Body of pancreas (tissue), 4 donors: ENCODE measurements at regions not wholly inside any gene's neighbourhood (a gene's known extent, or its start where the extent isn't known, plus 50 kb on each side); places are given as distances from the start of the nearest gene placed in this dataset.
A peak's percentile ranks its signal among the peaks of the same experiment; 100 is the strongest.

Source experiments
- ATAC-seq: fragments of 150-250 bp; one replicate; pipeline ENCODE4 v1.9.1; 2016
- DNase-seq, 4 donors: peaks; one replicate each; pipeline ENCODE4 v3.0.0-alpha.2; 2019
- H3K27ac ChIP-seq, 4 donors: fragments of 200-600 bp; sonication (generic); 1 replicate in 3 of 4; 2 replicates in 1 of 4; pipeline versions ENCODE4 v1.5.1 to v1.6.1; 2016 to 2019; ENCODE audit warnings: mild to moderate bottlenecking in 1 of 4, mixed read lengths in 1 of 4, moderate library complexity in 1 of 4
- H3K27me3 ChIP-seq, 2 donors: fragments of 200-600 bp; sonication (generic); one replicate each; pipeline ENCODE4 v1.6.0; 2016; ENCODE audit warnings: mild to moderate bottlenecking in 1 of 2
- H3K36me3 ChIP-seq, 2 donors: fragments of 200-600 bp; sonication (generic); replicated peaks in 1 of 2; 2 replicates each; pipeline ENCODE4 v1.5.1; 2016; ENCODE audit warnings: low read depth in 2 of 2; ENCODE audit not compliant: insufficient read depth in 1 of 2
- H3K4me1 ChIP-seq: fragments of 200-600 bp; sonication (generic); one replicate; pipeline ENCODE4 v1.6.0; 2016
- H3K4me3 ChIP-seq, 2 donors: fragments of 200-600 bp; sonication (generic); 1 replicate in 1 of 2; 2 replicates in 1 of 2; pipeline ENCODE4 v1.5.1; 2016 to 2019
- H3K9me3 ChIP-seq, 3 donors: fragments of 200-600 bp; sonication (generic); 1 replicate in 2 of 3; 2 replicates in 1 of 3; pipeline ENCODE4 v1.5.1; 2016
- CTCF ChIP-seq, 7 experiments: fragments of 450-650 bp in 4 of 7; fragments of 200-600 bp in 3 of 7; sonication (generic) in 3 of 7; IDR thresholded peaks; one replicate each; pipeline ENCODE4 v1.5.1; 2016 to 2019; ENCODE audit warnings: antibody characterized with exemption in 7 of 7
- POLR2A ChIP-seq, 3 donors: fragments of 450-650 bp; IDR thresholded peaks; one replicate each; pipeline ENCODE4 v1.6.1; 2016; ENCODE audit warnings: antibody characterized with exemption in 3 of 3, mild to moderate bottlenecking in 2 of 3
- WGBS, 2 donors: methylation state at CpG; one replicate each; pipeline ENCODE4 v1.1.5; 2017; 5-methylcytosine and 5-hydroxymethylcytosine counted together
- intact Hi-C: fragments of 100-400 bp; cut with DNase I; formaldehyde crosslinking; loops from one replicate; pipeline ENCODE4 v1.15.1; 2023

GRCh38 chr13:97855570-97856303, 97.7 kb upstream of the IPO5 start:
- intact Hi-C loops: loop anchor here (10.0 kb wide), 2 partner anchors 579 to 819 kb away; no protein-coding TSS in a partner anchor
- TF ChIP-seq POLR2A (IDR thresholded peaks at IDR 0.05) (no peak), CTCF (IDR thresholded peaks at IDR 0.05) (peak; percentile 32 to 88 (median 83))
- H3K4me3 ChIP-seq: no peak overlapping the region
- no peaks in the 10 kb centered on the region for H3K27me3 ChIP-seq
- 20 to 22% methylated on average over 13 of the region's 13 CpGs for WGBS, 2 donors
- ATAC-seq: peak; percentile 87
- no peaks in the 10 kb centered on the region for H3K4me1 ChIP-seq
- no peak overlapping the region for H3K27ac ChIP-seq
- DNase-seq: peak; percentile 38 to 66 (median 50)
- no peaks in the 10 kb centered on the region for H3K36me3 ChIP-seq
- no peaks in the 10 kb centered on the region for H3K9me3 ChIP-seq

GRCh38 chr13:97856304-97856675, 97.2 kb upstream of the IPO5 start:
- intact Hi-C loops: loop anchor here (10.0 kb wide), 2 partner anchors 579 to 819 kb away; no protein-coding TSS in a partner anchor
- DNase-seq: no peak

GRCh38 chr13:97858161-97858560, 95.3 kb upstream of the IPO5 start:
- 79 to 84% methylated on average over 2 of the region's 2 CpGs for WGBS, 2 donors
- no peaks in the 10 kb centered on the region for H3K4me1 ChIP-seq
- H3K27ac ChIP-seq: no peak overlapping the region
- no peaks in the 10 kb centered on the region for H3K36me3 ChIP-seq
- no peaks in the 10 kb centered on the region for H3K9me3 ChIP-seq
- intact Hi-C loops: loop anchor here (10.0 kb wide), 2 partner anchors 577 to 817 kb away; no protein-coding TSS in a partner anchor
- ATAC-seq (no peak), DNase-seq (no peak)
- H3K4me3 ChIP-seq: no peak overlapping the region
- H3K27me3 ChIP-seq: no peaks in the 10 kb centered on the region
- TF ChIP-seq CTCF (IDR thresholded peaks at IDR 0.05) (no peak), POLR2A (IDR thresholded peaks at IDR 0.05) (no peak)

More at GRCh38 chr13:97856304-97856675, 97.2 kb upstream of the IPO5 start:
- Histone ChIP-seq H3K36me3 (no peaks in the 10 kb centered on the region), H3K27me3 (no peaks in the 10 kb centered on the region), H3K4me3 (no peak overlapping the region), H3K4me1 (no peaks in the 10 kb centered on the region), H3K27ac (no peak overlapping the region), H3K9me3 (no peaks in the 10 kb centered on the region)
- no peak for TF ChIP-seq CTCF (IDR thresholded peaks at IDR 0.05)
- no peak for TF ChIP-seq POLR2A (IDR thresholded peaks at IDR 0.05)
- ATAC-seq: no peak
- 75 to 80% methylated on average over 4 of the region's 4 CpGs for WGBS, 2 donors

- 67 to 87% methylated on average over 4 of the region's 4 CpGs for WGBS, 2 donors
- TF ChIP-seq CTCF (IDR thresholded peaks at IDR 0.05): no peak
- TF ChIP-seq POLR2A (IDR thresholded peaks at IDR 0.05): no peak
- no peaks in the 10 kb centered on the region for H3K36me3 ChIP-seq
- H3K27ac ChIP-seq: no peak overlapping the region
- DNase-seq (no peak), ATAC-seq (no peak)
- no peaks in the 10 kb centered on the region for H3K4me1 ChIP-seq
- no peaks in the 10 kb centered on the region for H3K27me3 ChIP-seq
- intact Hi-C loops: loop anchor here (10.0 kb wide), 1 partner anchor 268 kb away; no protein-coding TSS in a partner anchor
- no peak overlapping the region for H3K4me3 ChIP-seq
- no peaks in the 10 kb centered on the region for H3K9me3 ChIP-seq
Observed at GRCh38 chr13:97866346-97866745, 87.1 kb upstream of the IPO5 start.

GRCh38 chr13:97866751-97867150, 86.7 kb upstream of the IPO5 start:
- DNase-seq (no peak), ATAC-seq (no peak)
- WGBS, 2 donors: 71 to 74% methylated on average over 3 of the region's 3 CpGs
- Histone ChIP-seq H3K9me3 (no peaks in the 10 kb centered on the region), H3K27me3 (no peaks in the 10 kb centered on the region), H3K36me3 (no peaks in the 10 kb centered on the region), H3K4me3 (no peak overlapping the region), H3K4me1 (no peaks in the 10 kb centered on the region), H3K27ac (no peak overlapping the region)
- no peak for TF ChIP-seq CTCF (IDR thresholded peaks at IDR 0.05)
- TF ChIP-seq POLR2A (IDR thresholded peaks at IDR 0.05): no peak
- intact Hi-C loops: loop anchor here (10.0 kb wide), 1 partner anchor 268 kb away; no protein-coding TSS in a partner anchor
